ENCODE measurements at regions not wholly inside any gene's neighbourhood (a gene's known extent, or its start where the extent isn't known, plus 50 kb on each side); places are given as distances from the start of the nearest gene placed in this dataset.

DNA sequence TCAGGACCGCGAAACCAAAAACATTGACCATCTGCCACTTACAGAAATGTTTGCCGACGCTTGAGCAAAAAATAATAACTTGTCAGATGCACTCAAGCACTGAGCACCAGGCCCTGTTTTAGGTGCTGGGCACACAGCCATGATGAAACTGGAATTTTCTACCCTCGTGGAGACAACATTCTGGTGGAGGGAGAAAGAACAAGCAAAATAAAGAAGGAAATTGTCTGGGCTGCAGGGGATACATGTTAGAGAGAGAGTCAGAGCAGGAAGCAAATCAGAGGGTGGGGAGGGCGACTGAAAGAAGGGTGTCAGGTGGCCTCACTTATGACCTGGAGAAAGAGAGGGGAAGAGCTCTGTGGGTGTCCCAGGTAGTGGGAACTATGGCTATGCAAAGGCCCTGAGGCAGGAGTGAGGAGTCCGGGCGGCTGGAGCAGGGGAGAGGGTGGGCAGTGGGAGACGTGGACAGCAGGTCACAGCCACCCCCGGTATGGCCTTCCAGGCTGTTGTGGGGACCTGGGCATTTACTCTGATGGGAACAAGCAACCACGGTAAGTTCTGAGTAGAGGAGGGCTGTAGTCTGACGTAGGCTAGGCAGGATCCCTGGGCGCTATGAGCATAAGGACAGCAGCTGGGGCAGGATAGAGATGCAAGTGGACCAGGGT is 78.8 kb downstream of the MYEOV start:
- Mint-ChIP-seq H3K4me1 (no peaks in the 10 kb centered on the region), H3K27me3 (no peaks in the 10 kb centered on the region), H3K27ac (no peak overlapping the region), H3K9me3 (no peaks in the 10 kb centered on the region), H3K4me3 (no peak overlapping the region)
- ATAC-seq (no peak), DNase-seq (no peak)

DNA sequence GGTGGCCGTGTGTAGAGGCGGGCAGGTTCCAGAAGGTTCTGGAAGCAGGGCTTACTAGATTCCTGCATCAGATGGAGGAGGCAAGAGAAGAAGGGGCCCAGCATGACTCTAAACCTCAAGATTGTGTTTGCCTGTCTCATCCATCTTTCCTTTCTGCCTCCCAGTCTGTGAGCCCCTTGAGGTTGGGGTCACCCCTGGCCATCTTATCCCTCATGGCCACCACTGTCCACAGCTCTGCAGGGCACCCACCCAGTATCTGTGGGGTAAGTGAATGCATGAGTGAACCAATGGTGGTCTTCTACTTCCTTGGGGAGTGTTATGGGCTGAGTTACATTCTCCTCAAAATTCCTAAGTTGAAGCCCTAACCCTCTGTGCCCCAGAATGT is 79.3 kb downstream of the MYEOV start:
- ATAC-seq = no peak

DNA sequence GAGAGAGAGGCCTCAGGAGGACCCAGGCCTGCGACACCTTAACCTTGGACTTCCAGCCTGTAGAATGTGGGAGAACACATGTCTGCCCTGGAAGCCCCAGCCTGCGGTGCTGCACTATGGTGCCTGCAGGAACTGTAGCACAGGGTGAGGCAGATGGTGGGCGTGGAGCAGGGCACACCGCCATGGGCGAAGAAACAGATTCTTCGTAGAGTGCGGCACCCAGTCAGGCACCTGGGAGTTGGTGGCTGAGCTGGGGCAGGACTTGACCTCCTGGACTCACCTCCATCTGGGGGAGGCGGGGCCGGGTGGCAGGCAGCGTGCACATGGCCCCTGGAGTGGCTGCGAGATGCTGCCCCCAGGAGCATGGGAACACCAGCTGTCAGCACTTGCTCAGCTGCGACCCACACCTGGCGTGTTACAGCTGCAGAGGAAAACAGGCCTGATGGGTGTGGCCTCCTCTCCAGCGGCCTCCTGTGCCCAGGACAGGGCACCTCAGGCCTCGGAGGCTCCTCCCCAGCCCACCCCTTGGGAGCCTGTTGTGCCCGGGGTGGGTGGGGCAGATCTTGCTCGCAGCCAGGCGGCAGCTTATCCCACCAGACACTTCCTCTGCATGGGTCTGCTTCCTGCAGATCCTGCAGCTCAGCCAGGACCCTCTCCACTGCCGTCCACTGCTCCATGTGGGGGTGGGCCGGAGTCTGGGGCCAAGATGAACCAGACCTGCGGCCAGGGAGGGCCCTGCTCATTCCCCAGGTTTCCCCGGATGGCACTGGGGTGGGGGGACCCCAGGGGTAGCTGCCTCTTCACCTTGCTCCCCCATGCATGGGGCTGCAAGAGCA is 80.4 kb downstream of the MYEOV start:
- Mint-ChIP-seq H3K4me1 (no peaks in the 10 kb centered on the region), H3K27me3 (no peaks in the 10 kb centered on the region), H3K9me3 (no peaks in the 10 kb centered on the region), H3K4me3 (no peak overlapping the region), H3K27ac (no peak overlapping the region)
- DNase-seq = no peak
- no peak for ATAC-seq

More for the DNA sequence above, 79.3 kb downstream of the MYEOV start:
- Mint-ChIP-seq H3K27me3 (no peaks in the 10 kb centered on the region), H3K4me1 (no peaks in the 10 kb centered on the region), H3K27ac (no peak overlapping the region), H3K9me3 (no peaks in the 10 kb centered on the region), H3K4me3 (no peak overlapping the region)
- DNase-seq = no peak

DNA sequence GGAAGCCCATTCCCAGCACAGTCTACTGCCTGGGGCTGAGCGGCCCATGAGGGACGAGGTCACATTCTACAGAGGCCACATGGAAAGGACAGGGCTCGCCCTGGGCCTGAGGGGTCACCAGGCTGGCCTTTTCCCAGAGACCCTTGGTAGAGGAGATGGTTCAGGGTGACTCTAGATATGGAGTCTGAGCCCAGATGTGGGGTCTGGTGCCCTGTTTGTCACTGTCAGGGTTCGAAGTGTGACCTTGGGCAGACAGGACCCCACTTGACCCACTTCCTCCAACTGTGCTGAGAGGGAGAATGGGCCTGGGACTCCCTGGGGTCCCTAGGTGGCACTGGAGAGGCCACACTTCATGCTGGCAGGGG is 81.0 kb downstream of the MYEOV start:
- Mint-ChIP-seq H3K4me1 (no peaks in the 10 kb centered on the region), H3K27ac (no peak overlapping the region), H3K27me3 (no peaks in the 10 kb centered on the region), H3K4me3 (no peak overlapping the region), H3K9me3 (no peaks in the 10 kb centered on the region)
- ATAC-seq = no peak
- no peak for DNase-seq

DNA sequence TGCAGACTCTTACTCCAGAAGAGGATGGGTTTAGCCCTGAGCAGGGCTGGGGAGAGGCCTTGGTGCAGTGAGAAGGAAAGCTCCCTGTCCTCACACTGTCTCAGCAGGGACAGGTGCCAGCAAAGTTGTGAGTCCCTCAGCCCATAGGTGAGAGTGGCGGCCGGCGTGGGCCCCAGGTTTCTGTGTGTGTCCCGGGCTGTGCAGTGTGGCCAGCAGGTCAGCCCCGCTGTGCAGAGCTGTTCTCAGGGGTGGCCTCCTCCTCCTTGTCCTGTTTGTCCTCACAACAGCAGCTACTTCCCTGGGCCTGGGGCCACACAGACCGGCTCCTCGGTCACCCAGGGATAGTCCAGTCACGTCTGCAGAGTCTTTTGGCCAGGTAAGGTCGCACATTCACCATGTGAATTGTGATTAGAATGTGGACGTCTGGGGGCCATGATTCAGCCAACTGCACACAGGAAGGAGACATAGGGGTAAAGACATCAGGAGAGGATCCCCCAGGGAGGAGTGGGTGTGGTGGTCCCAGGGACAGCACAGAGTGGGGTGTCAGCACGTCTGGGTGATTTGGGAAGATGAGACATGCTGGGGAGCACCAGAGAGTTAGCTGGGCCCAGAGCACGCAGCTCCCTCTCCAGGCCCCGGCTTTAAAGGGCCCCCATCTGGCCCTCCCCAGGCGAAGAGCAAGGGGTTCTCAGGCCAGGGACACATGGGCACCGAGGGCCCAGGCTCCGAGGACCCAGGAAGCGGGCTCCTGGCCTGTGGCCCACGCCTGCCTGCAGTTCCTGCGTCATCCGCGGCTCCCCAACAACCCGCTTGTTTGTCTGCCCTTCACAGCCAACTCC is 81.6 kb downstream of the MYEOV start:
- H3K4me3 Mint-ChIP-seq = no peak overlapping the region
- no peak overlapping the region for H3K27ac Mint-ChIP-seq
- H3K27me3 Mint-ChIP-seq = no peaks in the 10 kb centered on the region
- DNase-seq (no peak), ATAC-seq (no peak)
- H3K4me1 Mint-ChIP-seq = no peaks in the 10 kb centered on the region
- no peaks in the 10 kb centered on the region for H3K9me3 Mint-ChIP-seq

DNA sequence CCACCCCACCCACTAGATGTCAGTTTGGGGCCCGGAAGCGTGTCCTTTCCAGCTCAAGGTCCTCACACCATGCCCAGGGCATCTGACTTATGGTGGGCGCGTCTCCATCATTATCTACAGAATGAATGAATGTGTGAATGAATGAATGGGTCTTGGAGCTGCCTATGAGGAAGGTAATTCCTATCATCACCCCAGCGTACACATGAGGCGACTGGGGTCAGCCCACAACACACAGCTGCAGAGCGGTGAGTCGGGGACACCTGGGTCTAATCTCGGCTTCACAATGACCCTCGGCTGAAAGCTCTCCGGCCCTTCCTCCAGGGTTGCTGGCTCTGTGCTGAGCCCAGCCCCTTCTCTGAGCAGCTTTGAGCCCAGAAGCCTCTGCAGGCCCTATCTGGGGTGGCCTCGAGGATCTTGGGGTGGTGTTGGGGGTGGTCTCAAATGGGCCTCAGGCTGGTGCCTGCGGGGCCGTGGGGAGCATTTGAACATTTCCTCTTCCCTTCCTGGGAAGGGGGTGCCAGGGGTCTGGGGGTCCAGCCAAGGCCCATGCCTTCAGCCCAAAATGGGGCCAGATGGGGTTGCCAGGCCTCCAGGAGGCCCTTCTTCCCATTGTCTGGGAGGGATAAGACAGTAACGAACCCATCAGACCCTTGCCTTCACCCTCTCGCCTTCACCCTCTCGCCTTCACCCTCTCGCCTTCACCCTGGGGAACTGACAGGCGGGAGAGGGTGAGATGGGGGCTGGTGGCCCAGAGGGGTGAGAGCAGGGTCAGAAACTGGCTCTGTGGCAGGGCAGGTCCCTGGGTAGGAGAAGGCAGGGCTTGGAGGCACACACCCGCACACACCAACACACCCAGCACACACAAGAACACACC is 82.4 kb downstream of the MYEOV start:
- H3K4me3 Mint-ChIP-seq = no peak overlapping the region
- no peak for ATAC-seq
- H3K27me3 Mint-ChIP-seq = no peaks in the 10 kb centered on the region
- no peaks in the 10 kb centered on the region for H3K9me3 Mint-ChIP-seq
- peak overlapping the region in 1 of 2 donors; percentile 27 for H3K27ac Mint-ChIP-seq
- H3K4me1 Mint-ChIP-seq = no peaks in the 10 kb centered on the region
- DNase-seq = no peak

DNA sequence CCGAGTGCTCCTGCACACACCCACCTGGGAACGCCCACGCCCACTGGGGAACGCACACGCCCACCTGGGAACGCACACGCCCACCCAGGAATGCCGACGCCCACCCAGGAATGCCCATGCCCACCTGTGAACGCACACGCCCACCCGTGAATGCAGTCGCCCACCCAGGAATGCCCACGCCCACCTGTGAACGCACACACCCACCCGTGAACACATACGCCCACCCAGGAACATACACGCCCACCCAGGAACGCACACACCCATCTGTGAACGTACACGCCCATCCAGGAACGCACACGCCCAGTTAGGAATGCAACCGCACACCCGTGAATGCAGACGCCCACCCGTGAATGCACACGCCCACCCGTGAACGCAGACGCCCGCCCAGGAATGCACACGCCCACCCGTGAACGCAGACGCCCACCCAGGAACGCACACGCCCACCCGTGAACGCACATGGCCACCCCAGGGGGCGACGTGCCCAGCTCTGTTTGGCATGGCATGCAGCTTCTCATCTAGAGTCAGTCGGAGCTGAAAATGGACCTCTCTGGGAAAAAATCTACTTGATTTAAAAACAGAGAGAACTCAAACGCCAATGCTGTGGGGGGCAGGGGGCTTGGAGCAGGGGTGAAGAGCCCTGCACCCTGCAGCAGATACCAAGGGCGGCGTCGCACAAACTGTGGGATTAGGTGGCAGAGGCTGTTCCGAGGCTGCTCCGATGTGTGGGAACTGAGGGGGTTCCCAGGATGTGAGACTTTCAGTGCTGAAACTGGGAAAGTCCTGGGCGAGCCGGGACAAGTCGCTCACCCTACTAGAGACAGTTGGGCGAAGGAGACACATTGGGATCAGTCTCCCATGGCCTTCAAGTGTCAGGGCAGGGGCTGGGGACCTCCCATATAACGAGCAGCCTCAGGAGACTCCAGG is 83.3 kb downstream of the MYEOV start:
- no peaks in the 10 kb centered on the region for H3K9me3 Mint-ChIP-seq
- H3K27ac Mint-ChIP-seq = no peak overlapping the region
- DNase-seq (no peak), ATAC-seq (no peak)
- no peaks in the 10 kb centered on the region for H3K4me1 Mint-ChIP-seq
- H3K4me3 Mint-ChIP-seq = no peak overlapping the region
- no peaks in the 10 kb centered on the region for H3K27me3 Mint-ChIP-seq

DNA sequence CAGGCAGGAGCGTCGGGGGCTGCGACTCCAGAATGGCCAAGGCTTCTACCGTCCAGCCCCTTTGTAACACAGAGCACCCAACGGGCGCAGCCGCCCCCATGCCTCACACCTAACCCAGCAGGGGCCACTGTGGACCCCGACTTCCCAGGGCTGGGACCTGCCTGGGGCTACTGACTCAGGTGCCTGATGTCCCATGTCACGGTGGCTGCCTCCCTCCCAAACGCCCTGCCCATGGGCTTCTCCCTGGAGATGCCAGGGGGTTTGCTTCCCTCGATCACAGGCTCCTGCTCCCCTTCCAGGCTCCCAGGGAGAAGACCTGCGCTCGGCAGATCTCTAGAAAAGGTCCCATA is 84.0 kb downstream of the MYEOV start:
- H3K27me3 Mint-ChIP-seq = no peaks in the 10 kb centered on the region
- DNase-seq (no peak), ATAC-seq (no peak)
- no peaks in the 10 kb centered on the region for H3K4me1 Mint-ChIP-seq
- H3K4me3 Mint-ChIP-seq = no peak overlapping the region
- H3K27ac Mint-ChIP-seq = no peak overlapping the region
- no peaks in the 10 kb centered on the region for H3K9me3 Mint-ChIP-seq

DNA sequence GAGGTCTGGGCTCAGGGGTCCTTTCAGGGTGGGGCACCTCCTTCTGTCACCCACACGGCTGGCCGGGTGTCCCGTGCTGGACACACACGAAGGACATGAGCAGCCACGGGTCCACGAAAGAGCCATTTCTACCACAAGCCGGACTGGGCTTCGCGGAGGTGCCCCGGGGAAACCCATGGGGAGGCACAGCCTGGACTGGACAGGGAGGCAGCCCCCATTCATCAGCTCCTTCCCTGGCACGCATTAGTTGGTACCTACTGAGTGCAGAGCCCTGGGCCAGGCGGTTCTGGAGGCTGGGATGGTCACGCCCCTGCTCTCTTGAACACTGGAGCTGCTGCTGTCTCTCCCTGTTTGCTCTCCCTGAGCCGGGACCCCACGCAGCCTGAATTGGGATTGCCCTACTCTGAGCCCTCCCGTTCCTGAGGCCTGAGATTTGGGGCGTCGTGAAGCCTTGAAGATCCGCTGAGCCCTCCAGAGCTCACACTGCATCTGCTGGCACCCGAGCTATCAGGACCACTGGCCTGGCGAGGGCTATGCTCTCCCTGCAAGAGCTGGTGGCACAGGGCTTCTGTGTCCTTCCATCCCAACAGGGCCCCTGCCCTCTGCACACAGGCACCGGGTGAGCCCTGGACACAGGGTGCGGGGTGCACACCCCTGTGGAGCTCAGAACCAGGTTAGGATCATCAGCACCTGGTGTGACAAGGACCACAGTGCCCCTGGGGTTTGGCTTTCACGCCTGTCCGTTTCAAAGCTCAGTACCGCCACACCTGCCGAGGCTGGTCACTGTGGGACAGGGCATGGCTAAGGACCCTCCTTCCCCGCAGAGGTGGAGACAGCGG is 84.6 kb downstream of the MYEOV start:
- DNase-seq (no peak), ATAC-seq (no peak)
- H3K27ac Mint-ChIP-seq = no peak overlapping the region
- no peaks in the 10 kb centered on the region for H3K4me1 Mint-ChIP-seq
- H3K4me3 Mint-ChIP-seq = no peak overlapping the region
- H3K27me3 Mint-ChIP-seq = no peaks in the 10 kb centered on the region
- no peaks in the 10 kb centered on the region for H3K9me3 Mint-ChIP-seq

DNA sequence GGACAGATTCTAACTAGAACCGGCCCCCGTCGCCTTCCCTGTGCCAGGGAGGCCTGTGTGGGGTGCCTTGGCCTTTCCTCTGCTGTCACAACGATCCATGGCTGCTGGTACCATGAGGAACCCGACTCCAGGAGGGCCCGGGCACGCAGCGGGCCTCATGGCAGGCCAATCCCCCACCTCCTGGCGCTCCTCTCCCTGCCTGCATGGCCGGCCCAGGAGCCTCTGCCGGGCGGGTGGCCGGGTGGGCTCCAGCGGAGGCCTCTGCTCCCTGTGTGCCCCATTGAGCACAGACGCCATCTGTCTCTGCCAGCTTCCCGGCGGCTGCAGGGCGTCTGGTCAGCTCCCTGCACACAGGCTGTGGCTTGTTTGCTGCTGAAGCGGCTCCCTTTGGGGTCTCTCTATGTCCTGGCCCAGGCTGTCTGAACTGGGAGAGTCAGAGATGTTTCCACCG is 86.5 kb downstream of the MYEOV start:
- Mint-ChIP-seq H3K4me3 (no peak overlapping the region), H3K27me3 (no peaks in the 10 kb centered on the region), H3K4me1 (no peaks in the 10 kb centered on the region), H3K27ac (no peak overlapping the region), H3K9me3 (no peaks in the 10 kb centered on the region)
- ATAC-seq = no peak
- no peak for DNase-seq

DNA sequence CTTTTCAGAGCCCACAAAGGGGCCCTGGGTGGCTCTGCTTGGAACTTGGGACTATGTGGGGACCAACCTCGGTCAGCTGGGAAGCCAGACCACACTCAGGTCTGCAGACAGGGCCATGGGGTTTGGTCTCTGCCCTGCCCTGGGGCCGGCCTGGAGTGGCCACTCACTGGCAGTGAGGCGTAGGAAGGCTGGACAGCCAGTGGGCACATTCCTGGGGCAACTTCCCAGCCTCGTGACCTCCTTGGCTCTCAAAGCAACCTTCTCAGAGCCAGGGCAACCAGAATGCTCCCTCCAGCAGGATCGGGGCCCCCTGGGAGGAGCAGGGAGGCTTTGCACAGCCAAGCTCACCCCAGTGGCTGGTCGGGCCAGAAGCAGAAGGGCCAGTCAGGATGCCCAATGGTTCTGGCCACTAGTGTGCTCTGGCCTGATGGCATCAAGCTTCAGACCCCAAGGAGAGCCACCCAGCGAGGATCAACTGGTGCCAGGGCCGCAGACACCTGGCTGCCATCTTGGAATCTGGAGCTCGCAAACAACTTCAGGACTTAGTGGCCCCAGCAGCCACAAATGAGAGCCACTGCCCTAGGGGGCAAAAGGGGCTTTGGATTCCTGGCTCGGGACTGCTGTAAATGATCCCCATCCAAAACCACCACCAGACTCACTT is 87.1 kb downstream of the MYEOV start:
- ATAC-seq = no peak
- Mint-ChIP-seq H3K4me1 (no peaks in the 10 kb centered on the region), H3K27ac (peak overlapping the region in 1 of 2 donors; percentile 89), H3K4me3 (no peak overlapping the region), H3K9me3 (no peaks in the 10 kb centered on the region), H3K27me3 (no peaks in the 10 kb centered on the region)
- no peak for DNase-seq

DNA sequence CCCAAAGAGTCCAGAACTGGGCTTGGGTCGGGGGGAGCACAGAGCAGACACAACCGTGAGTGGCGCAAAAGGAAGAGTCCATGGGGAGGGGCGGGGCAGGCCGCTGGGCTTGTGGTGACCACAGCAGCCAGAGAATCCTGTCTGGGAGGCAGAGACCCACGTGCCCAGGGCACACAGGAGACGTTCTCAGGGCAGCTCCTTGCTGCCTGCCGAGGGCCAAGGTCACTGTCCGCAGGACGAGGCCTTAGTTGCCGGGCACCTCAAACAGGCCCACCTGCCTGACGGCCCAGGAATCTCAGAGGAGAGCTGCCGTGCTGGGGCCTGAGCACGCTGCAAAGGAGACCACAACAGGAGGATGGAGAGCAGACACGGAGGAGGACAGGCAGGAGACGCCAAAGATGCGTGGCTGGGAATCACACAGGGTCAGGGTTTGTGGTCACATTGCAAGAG is 87.8 kb downstream of the MYEOV start:
- Mint-ChIP-seq H3K27ac (peak overlapping the region in 1 of 2 donors; percentile 89), H3K9me3 (peaks cover 0 to 3% of the 10 kb centered on the region in 2 donors), H3K27me3 (no peaks in the 10 kb centered on the region), H3K4me1 (no peaks in the 10 kb centered on the region), H3K4me3 (peak overlapping the region in 1 of 2 donors; percentile 58)
- ATAC-seq (no peak), DNase-seq (no peak)

Measured in stimulated activated naive CD8-positive, alpha-beta T cell treated with anti-CD3 and anti-CD28 coated beads, Interleukin-15, amount 100 ng/mL, for 72 hours (primary cell).